ENCODE measurements at regions not wholly inside any gene's neighbourhood (a gene's known extent, or its start where the extent isn't known, plus 50 kb on each side); places are given as distances from the start of the nearest gene placed in this dataset.

- DNase-seq = no peak
- Mint-ChIP-seq H3K4me1 (ENCODE audit: low read depth) (peaks cover 32% of the 10 kb centered on the region), H3K36me3 (ENCODE audit: low read depth) (no peaks in the 10 kb centered on the region), H3K27me3 (ENCODE audit: insufficient read depth) (peaks cover 2% of the 10 kb centered on the region; the same call in 1 of the 2 replicates), H3K9me3 (no peaks in the 10 kb centered on the region), H3K4me3 (no peak overlapping the region), H3K27ac (no peak overlapping the region)
- TF ChIP-seq, protein P1, sequence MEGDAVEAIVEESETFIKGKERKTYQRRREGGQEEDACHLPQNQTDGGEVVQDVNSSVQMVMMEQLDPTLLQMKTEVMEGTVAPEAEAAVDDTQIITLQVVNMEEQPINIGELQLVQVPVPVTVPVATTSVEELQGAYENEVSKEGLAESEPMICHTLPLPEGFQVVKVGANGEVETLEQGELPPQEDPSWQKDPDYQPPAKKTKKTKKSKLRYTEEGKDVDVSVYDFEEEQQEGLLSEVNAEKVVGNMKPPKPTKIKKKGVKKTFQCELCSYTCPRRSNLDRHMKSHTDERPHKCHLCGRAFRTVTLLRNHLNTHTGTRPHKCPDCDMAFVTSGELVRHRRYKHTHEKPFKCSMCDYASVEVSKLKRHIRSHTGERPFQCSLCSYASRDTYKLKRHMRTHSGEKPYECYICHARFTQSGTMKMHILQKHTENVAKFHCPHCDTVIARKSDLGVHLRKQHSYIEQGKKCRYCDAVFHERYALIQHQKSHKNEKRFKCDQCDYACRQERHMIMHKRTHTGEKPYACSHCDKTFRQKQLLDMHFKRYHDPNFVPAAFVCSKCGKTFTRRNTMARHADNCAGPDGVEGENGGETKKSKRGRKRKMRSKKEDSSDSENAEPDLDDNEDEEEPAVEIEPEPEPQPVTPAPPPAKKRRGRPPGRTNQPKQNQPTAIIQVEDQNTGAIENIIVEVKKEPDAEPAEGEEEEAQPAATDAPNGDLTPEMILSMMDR (IDR thresholded peaks at IDR 0.05) = no peak
Observed at GRCh38 chr14:54104601-54105145, 148.0 kb upstream of the BMP4 start.

DNA sequence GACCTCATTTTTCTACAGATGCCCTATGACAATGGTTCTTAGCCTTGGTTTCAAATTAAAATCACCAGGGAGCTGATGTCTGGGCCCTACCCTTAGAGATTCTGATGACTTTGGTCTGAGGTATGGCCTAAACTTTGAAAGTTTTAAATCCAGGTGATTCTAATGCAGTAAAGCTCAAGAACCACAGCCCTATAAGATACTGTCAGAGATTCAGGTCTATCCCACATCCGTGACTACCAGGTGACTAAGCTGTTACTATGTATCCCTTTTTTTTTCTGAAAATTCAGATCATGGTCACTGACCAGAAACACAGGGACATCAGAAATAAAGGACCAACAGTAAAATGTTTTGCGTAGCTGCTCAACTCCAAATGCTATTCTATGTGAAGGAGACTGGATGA lies 148.8 kb upstream of the BMP4 start:
- H3K4me1 Mint-ChIP-seq (ENCODE audit: low read depth) = peaks cover 39% of the 10 kb centered on the region

DNA sequence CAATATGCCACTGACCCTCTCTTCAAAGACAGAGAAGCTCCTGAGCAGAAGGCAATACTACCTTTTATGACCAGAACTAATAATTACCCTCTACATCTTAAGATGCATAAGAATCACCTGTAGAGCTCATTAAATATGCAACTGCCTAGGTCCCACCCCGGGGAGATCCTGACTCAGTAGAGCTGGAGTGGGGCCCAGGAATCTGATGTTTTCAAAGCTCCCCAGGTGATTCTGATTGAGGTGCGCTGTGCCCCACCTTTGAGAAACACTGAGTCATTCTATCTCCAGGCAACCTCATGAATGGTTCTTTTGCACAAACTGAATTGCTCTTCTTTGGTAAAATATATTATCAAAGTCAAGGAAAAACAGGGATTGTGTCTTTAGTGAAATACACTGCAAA lies 149.3 kb upstream of the BMP4 start:
- no peak overlapping the region for H3K27ac Mint-ChIP-seq
- no peak for DNase-seq
- H3K9me3 Mint-ChIP-seq = no peaks in the 10 kb centered on the region
- peaks cover 44% of the 10 kb centered on the region for H3K4me1 Mint-ChIP-seq (ENCODE audit: low read depth)
- H3K27me3 Mint-ChIP-seq (ENCODE audit: insufficient read depth) = peaks cover 2% of the 10 kb centered on the region; the same call in 1 of the 2 replicates
- TF ChIP-seq, protein P1 (IDR thresholded peaks at IDR 0.05) = no peak
- no peak overlapping the region for H3K4me3 Mint-ChIP-seq
- H3K36me3 Mint-ChIP-seq (ENCODE audit: low read depth) = no peaks in the 10 kb centered on the region

More for the DNA sequence above, 148.8 kb upstream of the BMP4 start:
- Mint-ChIP-seq H3K9me3 (no peaks in the 10 kb centered on the region), H3K36me3 (ENCODE audit: low read depth) (no peaks in the 10 kb centered on the region), H3K27ac (no peak overlapping the region), H3K4me3 (no peak overlapping the region), H3K27me3 (ENCODE audit: insufficient read depth) (peaks cover 2% of the 10 kb centered on the region; the same call in 1 of the 2 replicates)
- TF ChIP-seq, protein P1 (IDR thresholded peaks at IDR 0.05) = no peak
- no peak for DNase-seq

GRCh38 chr14:54106661-54107377 lies 150.2 kb upstream of the BMP4 start:
- DNase-seq = no peak
- peak overlapping the region; percentile 25; the same call in 1 of the 2 replicates for H3K27ac Mint-ChIP-seq
- no peaks in the 10 kb centered on the region for H3K36me3 Mint-ChIP-seq (ENCODE audit: low read depth)
- no peaks in the 10 kb centered on the region for H3K9me3 Mint-ChIP-seq
- peaks cover 2% of the 10 kb centered on the region; the same call in 1 of the 2 replicates for H3K27me3 Mint-ChIP-seq (ENCODE audit: insufficient read depth)
- H3K4me3 Mint-ChIP-seq = peak overlapping the region; percentile 54
- peaks cover 45% of the 10 kb centered on the region for H3K4me1 Mint-ChIP-seq (ENCODE audit: low read depth)
- TF ChIP-seq, protein P1 (IDR thresholded peaks at IDR 0.05) = no peak

DNA sequence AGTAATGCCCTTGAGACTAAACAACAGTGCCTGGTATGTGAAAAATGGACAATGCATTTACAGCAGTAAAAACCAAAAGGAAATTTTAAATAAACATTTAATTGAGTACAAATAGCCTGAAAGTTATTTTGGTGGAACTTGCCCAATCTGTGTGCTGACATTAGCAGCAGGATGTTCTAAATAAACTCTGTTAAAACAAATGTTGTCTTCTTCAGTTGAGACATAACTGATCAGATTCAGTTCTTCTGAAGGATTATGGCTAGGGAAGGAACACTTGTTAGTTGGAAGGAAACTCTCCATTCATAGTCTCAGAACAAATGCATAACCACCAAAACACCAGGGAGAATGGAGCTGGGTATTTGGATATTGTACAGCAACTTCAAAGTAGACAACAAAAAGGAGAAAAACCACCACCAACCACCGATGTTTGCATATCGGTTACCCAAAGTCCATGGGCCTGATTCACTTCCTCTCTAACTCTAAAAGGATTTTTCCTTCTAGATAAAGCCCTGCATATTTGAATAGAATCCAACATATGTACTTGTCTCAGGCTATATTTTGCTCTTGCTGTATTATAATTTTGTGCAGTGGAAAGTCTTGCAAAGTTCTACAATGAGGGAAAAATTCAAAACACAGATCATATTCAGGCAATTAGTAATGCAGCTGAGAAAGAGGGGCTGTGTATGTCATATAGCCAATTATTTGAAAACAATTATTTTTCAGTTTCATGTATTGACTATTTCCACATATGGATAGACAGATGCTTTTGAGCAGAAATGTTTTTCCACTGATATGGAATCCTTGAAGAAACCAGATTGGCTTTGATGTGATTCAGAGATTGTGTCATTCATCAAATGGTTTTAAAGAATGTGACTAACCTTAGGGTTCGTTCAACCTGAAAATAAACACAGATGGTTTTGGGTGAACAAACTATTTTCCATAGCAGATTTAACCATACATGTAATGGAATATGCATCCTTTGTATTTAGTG lies 152.2 kb upstream of the BMP4 start:
- DNase-seq = peak; percentile 68
- no peaks in the 10 kb centered on the region for H3K9me3 Mint-ChIP-seq

More for the DNA sequence above, 152.2 kb upstream of the BMP4 start:
- peak overlapping the region; percentile 57 for H3K27ac Mint-ChIP-seq
- no peaks in the 10 kb centered on the region; the same call in none of the 2 replicates for H3K36me3 Mint-ChIP-seq (ENCODE audit: low read depth)
- peak overlapping the region; percentile 44 for H3K4me3 Mint-ChIP-seq
- no peaks in the 10 kb centered on the region; the same call in none of the 2 replicates for H3K27me3 Mint-ChIP-seq (ENCODE audit: insufficient read depth)
- H3K4me1 Mint-ChIP-seq (ENCODE audit: low read depth) = peaks cover 45% of the 10 kb centered on the region
- TF ChIP-seq, protein P1 (IDR thresholded peaks at IDR 0.05) = no peak
